ENCODE measurements at regions not wholly inside any gene's neighbourhood (a gene's known extent, or its start where the extent isn't known, plus 50 kb on each side); places are given as distances from the start of the nearest gene placed in this dataset.

GRCh38 chr6:20331042-20331441 is 70.6 kb upstream of the E2F3 start:
- Histone ChIP-seq H3K9me3 (ENCODE audit: low read depth) (no peaks in the 10 kb centered on the region), H3K36me3 (no peaks in the 10 kb centered on the region), H3K27ac (no peak overlapping the region), H3K4me3 (no peak overlapping the region), H3K4me1 (ENCODE audit: low read depth) (peaks cover 7% of the 10 kb centered on the region), H3K27me3 (no peaks in the 10 kb centered on the region)
- no peak for TF ChIP-seq CTCF (IDR thresholded peaks at IDR 0.05; ENCODE audit: low read depth, low read length)
- DNase-seq (ENCODE audit: low read depth in 1 of 2, low spot score in 1 of 2): no peak

GRCh38 chr6:20331625-20332024 is 70.1 kb upstream of the E2F3 start:
- H3K27me3 ChIP-seq: no peaks in the 10 kb centered on the region
- no peak for TF ChIP-seq CTCF (IDR thresholded peaks at IDR 0.05; ENCODE audit: low read depth, low read length)
- DNase-seq (ENCODE audit: low read depth in 1 of 2, low spot score in 1 of 2): peak in 1 of 2 donors; percentile 12
- H3K9me3 ChIP-seq (ENCODE audit: low read depth): no peaks in the 10 kb centered on the region
- no peak overlapping the region for H3K4me3 ChIP-seq
- H3K27ac ChIP-seq: no peak overlapping the region
- H3K4me1 ChIP-seq (ENCODE audit: low read depth): peaks cover 7% of the 10 kb centered on the region
- no peaks in the 10 kb centered on the region for H3K36me3 ChIP-seq

- DNase-seq (ENCODE audit: low read depth in 1 of 2, low spot score in 1 of 2): peak in 1 of 2 donors; percentile 9
These were observed 69.2 kb upstream of the E2F3 start for GRCh38 chr6:20332441-20333006.

GRCh38 chr6:20333721-20334269 is 67.9 kb upstream of the E2F3 start:
- H3K27ac ChIP-seq: no peak overlapping the region
- H3K36me3 ChIP-seq: no peaks in the 10 kb centered on the region
- no peaks in the 10 kb centered on the region for H3K27me3 ChIP-seq
- DNase-seq (ENCODE audit: low read depth in 1 of 2, low spot score in 1 of 2): no peak
- TF ChIP-seq CTCF (IDR thresholded peaks at IDR 0.05; ENCODE audit: low read depth, low read length): no peak
- H3K9me3 ChIP-seq (ENCODE audit: low read depth): no peaks in the 10 kb centered on the region
- H3K4me3 ChIP-seq: no peak overlapping the region
- peaks cover 7% of the 10 kb centered on the region for H3K4me1 ChIP-seq (ENCODE audit: low read depth)

More at GRCh38 chr6:20332441-20333006, 69.2 kb upstream of the E2F3 start:
- Histone ChIP-seq H3K9me3 (ENCODE audit: low read depth) (no peaks in the 10 kb centered on the region), H3K27ac (no peak overlapping the region), H3K4me3 (no peak overlapping the region), H3K27me3 (no peaks in the 10 kb centered on the region), H3K36me3 (no peaks in the 10 kb centered on the region), H3K4me1 (ENCODE audit: low read depth) (peaks cover 7% of the 10 kb centered on the region)
- no peak for TF ChIP-seq CTCF (IDR thresholded peaks at IDR 0.05; ENCODE audit: low read depth, low read length)

- H3K36me3 ChIP-seq: no peaks in the 10 kb centered on the region
- no peak overlapping the region for H3K4me3 ChIP-seq
- DNase-seq (ENCODE audit: low read depth in 1 of 2, low spot score in 1 of 2): no peak
- H3K27me3 ChIP-seq: no peaks in the 10 kb centered on the region
- H3K27ac ChIP-seq: no peak overlapping the region
- peaks cover 7% of the 10 kb centered on the region for H3K4me1 ChIP-seq (ENCODE audit: low read depth)
- H3K9me3 ChIP-seq (ENCODE audit: low read depth): no peaks in the 10 kb centered on the region
- TF ChIP-seq CTCF (IDR thresholded peaks at IDR 0.05; ENCODE audit: low read depth, low read length): no peak
These were observed 67.3 kb upstream of the E2F3 start for GRCh38 chr6:20334334-20334733.
